Chondrocyte (in vitro differentiated cells): ENCODE measurements at regions not wholly inside any gene's neighbourhood (a gene's known extent, or its start where the extent isn't known, plus 50 kb on each side); places are given as distances from the start of the nearest gene placed in this dataset.

Source experiments
- DNase-seq: peaks from one replicate; pipeline ENCODE4 v3.0.0; 2021; ENCODE audit warnings: mixed read lengths, low spot score
- H3K27ac Mint-ChIP-seq: one replicate; pipeline ENCODE4 v1.8.0; 2021; ENCODE audit warnings: mild to moderate bottlenecking, moderate library complexity, mixed read lengths; ENCODE audit not compliant: unreplicated experiment
- H3K27me3 Mint-ChIP-seq: 2 replicates; pipeline ENCODE4 v1.8.0; 2021; ENCODE audit warnings: low read depth, mixed read lengths
- H3K36me3 Mint-ChIP-seq: 2 replicates; pipeline ENCODE4 v1.8.0; 2021; ENCODE audit warnings: low read depth, mixed read lengths
- H3K4me1 Mint-ChIP-seq: 2 replicates; pipeline ENCODE4 v1.8.0; 2021; ENCODE audit warnings: low read depth, mild to moderate bottlenecking, mixed read lengths
- H3K4me3 Mint-ChIP-seq: one replicate; pipeline ENCODE4 v1.8.0; 2021; ENCODE audit warnings: mild to moderate bottlenecking, moderate library complexity, mixed read lengths; ENCODE audit not compliant: unreplicated experiment
- H3K9me3 Mint-ChIP-seq: 2 replicates; pipeline ENCODE4 v1.8.0; 2021; ENCODE audit warnings: low read depth, mixed read lengths
- CTCF ChIP-seq: fragments of 200-600 bp; sonication (generic); IDR thresholded peaks from 2 replicates; pipeline ENCODE4 v1.5.0; 2021; ENCODE audit warnings: antibody characterized with exemption, mild to moderate bottlenecking, moderate library complexity

DNA sequence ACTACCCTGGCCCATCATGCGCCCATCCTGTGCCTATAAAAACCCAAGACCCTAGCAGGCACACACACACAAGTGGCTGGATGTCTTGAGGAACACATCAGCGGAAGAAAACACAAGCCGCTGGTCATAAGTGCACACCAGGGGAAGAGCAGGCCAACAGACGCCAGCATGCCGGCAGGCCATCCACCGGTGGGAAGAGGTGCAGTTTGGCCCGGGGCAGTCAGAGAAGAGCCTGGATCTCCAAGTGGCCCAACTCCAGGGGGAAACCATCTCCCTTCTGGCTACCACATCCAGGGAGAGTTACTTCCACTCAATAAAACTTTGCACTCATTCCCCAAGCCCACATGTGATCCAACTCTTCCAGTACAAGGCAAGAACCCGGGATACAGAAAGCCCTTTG is 2001.3 kb upstream of the NUDT12 start:
- DNase-seq = no peak
- Mint-ChIP-seq H3K4me3 (no peak overlapping the region), H3K36me3 (no peaks in the 10 kb centered on the region), H3K4me1 (peaks cover 7% of the 10 kb centered on the region), H3K9me3 (peaks cover 6% of the 10 kb centered on the region), H3K27me3 (no peaks in the 10 kb centered on the region), H3K27ac (no peak overlapping the region)
- TF ChIP-seq CTCF = no peak

- H3K27ac Mint-ChIP-seq = no peak overlapping the region
- no peak overlapping the region for H3K4me3 Mint-ChIP-seq
- H3K27me3 Mint-ChIP-seq = no peaks in the 10 kb centered on the region
- H3K36me3 Mint-ChIP-seq = no peaks in the 10 kb centered on the region
- no peak for DNase-seq
- TF ChIP-seq CTCF = no peak
- no peaks in the 10 kb centered on the region for H3K9me3 Mint-ChIP-seq
- no peaks in the 10 kb centered on the region for H3K4me1 Mint-ChIP-seq
Observed at GRCh38 chr5:105554568-105555169, 1992.1 kb upstream of the NUDT12 start.

DNA sequence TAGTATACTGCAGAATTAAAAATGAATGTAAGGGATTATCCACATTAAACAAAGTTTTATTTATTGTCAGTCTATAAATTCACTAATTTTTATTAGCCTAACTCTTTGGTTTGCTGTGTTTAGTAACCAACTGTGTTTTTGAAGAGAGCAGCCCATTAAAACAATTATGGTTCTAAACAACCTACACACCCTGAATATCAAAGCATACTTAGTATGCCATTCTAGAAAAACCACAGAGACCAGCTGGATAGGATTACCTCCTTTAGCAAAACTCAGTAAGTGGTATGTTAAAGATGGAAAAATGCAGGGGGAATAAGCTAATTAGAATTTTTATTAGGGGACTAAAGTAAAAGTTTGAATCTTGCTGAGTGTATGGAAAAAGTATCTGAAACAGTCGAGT is 1981.7 kb upstream of the NUDT12 start:
- H3K36me3 Mint-ChIP-seq = no peaks in the 10 kb centered on the region
- DNase-seq = no peak
- no peak overlapping the region for H3K4me3 Mint-ChIP-seq
- peaks cover 2% of the 10 kb centered on the region for H3K9me3 Mint-ChIP-seq
- no peak for TF ChIP-seq CTCF
- peaks cover 29% of the 10 kb centered on the region for H3K4me1 Mint-ChIP-seq
- no peak overlapping the region for H3K27ac Mint-ChIP-seq
- no peaks in the 10 kb centered on the region for H3K27me3 Mint-ChIP-seq

DNA sequence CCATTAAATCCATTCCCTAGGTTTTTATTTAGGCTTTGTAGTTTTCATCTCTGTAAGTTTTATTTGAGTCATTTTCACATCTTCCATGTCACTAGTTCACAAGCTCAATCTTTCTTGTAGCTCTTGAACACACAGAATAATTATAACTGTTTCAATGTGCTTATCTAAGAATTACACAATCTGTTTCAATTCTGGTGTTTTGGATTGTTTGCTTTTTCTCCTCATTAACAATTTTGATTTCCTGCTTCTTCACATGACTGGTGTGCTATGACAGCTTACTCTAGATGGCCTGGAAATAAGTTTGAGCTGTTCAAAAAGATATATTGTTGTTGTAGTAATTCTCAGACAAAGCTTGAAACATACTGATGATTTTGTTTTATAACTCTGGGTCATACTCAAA is 1974.1 kb upstream of the NUDT12 start:
- Mint-ChIP-seq H3K36me3 (no peaks in the 10 kb centered on the region), H3K9me3 (peaks cover 7% of the 10 kb centered on the region), H3K4me1 (peaks cover 8% of the 10 kb centered on the region), H3K4me3 (no peak overlapping the region), H3K27ac (no peak overlapping the region), H3K27me3 (no peaks in the 10 kb centered on the region)
- TF ChIP-seq CTCF = no peak
- DNase-seq = no peak

DNA sequence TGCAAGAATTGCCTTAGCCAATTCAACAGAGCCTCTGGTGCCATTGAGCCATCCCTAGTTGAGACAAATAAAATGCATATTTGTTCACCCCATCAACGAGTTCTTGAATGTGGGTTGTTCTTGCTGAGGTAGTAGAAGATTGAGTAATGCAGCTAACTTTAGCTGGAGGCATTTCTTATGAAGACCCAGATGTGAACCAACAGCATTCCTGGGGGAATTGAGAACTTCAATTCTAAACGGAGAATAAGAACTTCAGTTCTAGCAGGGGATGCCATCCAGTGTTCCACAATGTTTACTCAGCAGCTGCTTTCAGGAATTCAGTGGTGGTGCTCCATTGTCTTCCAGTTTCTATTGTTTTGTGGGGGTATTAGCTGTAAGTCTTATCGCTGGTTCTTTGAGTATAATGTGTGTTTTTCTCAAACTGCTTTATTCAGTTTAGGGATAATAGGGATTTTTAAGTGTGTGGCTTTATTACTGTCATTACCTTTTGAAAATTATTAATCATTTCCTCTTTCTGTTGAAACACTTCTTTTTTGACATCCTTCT is 1968.2 kb upstream of the NUDT12 start:
- Mint-ChIP-seq H3K4me1 (peaks cover 6% of the 10 kb centered on the region), H3K27ac (no peak overlapping the region), H3K4me3 (no peak overlapping the region), H3K9me3 (peaks cover 37% of the 10 kb centered on the region), H3K36me3 (peaks cover 8% of the 10 kb centered on the region), H3K27me3 (no peaks in the 10 kb centered on the region)
- DNase-seq = no peak
- TF ChIP-seq CTCF = no peak
